HG02870 (cell line): ENCODE measurements at regions not wholly inside any gene's neighbourhood (a gene's known extent, or its start where the extent isn't known, plus 50 kb on each side); places are given as distances from the start of the nearest gene placed in this dataset.
"Not testable (repeated sequence)": the region's sequence is repeated elsewhere in the genome, so short reads cannot be mapped to it uniquely, and the experiment has no call there.

Experiments
- ATAC-seq: cut with Tn5 transposase; IDR thresholded peaks from one replicate; pipeline ENCODE4 v1.9.1; 2021; ENCODE audit warnings: mild to moderate bottlenecking, moderate library complexity; ENCODE audit not compliant: unreplicated experiment

DNA sequence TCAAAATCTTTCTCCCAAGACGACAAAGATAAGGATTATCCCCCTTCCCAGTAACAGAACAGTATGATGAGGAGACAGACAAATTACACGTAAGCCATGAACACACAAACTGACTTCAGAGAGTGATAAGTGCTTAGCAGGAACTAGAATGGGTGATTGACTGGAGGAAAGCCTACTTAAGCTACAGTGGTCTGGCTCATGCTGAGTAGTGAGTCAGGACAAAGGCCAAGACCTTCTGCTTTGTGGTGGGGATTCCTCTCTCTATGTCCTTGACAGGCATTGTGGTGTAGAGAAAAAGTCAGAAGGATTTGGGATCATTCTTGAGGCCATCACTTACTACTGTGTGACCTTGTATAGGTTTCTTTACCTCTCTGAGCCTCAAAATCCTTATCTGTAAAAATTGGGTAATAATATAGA, 381.9 kb upstream of the CCL2 start:
- ATAC-seq = no peak

DNA sequence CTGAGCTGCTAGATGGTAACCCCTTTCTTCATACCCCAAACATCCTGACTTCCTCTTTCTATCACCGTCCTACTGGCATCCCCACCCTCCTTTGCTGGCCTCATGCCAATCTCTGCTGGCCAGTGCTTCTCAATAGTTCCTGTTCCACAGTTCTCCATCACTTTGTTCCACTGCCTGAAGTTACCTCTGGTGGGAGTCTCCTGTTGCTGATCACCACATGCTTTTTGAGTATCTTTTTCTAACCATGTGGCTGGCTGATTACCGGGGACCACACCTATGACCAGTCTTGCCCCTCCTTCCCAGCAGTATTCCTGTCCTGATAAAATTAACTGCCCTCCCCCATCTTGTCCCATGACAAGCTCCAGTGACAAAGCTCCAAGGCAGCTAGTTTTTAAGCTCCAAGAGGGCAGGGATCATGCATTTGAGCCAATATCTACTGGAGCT, 380.4 kb upstream of the CCL2 start:
- ATAC-seq = no peak

DNA sequence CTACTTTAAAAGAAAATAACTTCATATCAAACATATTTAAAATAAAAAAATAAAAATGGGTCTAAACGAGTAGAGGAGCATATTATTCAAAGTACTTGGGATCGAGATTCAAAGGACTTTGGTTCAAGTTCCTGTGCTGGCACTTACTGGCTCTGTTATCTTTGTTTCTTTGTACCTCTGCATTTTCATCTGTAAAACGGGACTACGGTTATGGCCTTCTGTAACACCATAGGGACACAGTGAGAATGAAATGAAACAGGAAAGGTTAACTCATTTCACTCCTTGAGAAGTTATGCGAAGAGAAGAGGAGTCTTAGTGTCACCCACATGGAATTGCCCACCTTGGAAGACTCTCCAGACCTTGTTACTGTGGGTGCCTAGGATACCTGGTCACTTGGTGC, 379.1 kb upstream of the CCL2 start:
- ATAC-seq = no peak

DNA sequence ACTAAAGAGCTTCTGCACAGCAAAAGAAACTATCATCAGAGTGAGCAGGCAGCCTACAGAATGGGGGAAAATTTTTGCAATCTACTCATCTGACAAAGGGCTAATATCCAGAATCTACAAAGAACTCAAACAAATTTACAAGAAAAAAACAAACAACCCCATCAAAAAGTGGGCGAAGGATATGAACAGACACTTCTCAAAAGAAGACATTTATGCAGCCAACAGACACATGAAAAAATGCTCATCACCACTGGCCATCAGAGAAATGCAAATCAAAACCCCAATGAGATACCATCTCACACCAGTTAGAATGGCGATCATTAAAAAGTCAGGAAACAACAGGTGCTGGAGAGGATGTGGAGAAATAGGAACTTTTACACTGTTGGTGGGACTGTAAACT, 372.8 kb upstream of the CCL2 start:
- ATAC-seq = not testable (repeated sequence)

DNA sequence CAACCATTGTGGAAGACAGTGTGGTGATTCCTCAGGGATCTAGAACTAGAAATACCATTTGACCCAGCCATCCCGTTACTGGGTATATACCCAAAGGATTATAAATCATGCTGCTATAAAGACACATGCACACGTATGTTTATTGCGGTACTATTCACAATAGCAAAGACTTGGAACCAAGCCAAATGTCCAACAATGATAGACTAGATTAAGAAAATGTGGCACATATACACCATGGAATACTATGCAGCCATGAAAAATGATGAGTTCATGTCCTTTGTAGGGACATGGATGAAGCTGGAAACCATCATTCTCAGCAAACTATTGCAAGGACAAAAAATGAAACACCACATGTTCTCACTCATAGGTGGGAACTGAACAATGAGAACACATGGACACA, 372.4 kb upstream of the CCL2 start:
- not testable (repeated sequence) for ATAC-seq

DNA sequence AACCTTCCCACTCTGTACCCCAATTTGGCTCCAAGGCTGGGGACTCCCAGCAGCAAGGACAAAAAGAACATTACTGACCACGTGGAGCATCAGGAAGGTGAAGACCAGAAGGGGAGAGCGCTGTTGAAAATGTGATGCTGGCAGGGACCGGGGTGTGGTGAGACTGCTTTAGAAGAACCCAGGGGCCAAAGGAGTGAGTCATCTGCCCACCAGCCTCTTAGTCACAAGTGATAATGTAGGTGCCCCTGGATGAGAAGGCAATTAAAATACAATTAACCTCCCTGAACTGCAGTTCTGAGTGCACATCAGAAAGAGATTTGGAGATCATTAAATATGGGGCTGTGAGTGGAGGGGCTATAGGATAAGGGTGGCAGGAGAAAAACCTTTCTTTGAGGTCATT, 366.6 kb upstream of the CCL2 start:
- no peak for ATAC-seq

DNA sequence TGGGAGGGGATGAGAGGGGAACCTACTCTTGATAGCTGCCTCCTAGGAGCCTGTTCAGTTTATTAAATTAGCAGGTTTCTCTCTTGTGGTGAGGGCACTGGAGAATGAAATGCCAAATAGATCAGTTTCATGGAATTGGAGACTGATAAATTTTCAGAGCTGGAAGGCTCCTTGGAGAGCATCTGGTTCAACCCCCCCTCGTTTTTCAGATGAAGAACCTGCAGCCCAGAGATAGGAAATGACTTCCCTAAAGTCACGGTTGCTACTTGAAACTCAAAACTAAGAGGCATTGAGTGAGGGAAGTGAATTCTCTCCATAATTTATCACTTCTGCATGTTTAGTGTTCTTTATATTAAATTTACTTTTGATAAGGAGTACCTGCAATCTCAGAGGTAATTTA, 366.0 kb upstream of the CCL2 start:
- no peak for ATAC-seq

DNA sequence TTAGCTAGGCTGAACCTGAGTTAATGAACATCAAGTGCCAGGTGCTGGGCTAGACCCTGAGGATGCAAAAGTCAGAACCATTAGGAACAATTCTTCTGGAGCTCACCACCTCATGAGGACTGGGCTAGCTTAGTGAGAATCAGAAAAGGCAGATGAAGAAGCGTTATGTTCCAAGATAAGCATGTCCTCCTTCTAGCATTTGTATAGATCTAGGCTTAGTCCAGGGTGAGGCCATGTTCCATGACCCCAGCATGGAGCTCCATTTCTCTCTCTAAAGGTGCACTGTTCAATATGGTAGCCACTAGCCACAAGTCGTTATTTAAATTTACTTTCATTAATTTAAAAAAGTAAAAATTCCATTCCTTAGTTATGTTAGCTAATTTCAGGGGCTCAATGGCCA, 365.3 kb upstream of the CCL2 start:
- no peak for ATAC-seq

DNA sequence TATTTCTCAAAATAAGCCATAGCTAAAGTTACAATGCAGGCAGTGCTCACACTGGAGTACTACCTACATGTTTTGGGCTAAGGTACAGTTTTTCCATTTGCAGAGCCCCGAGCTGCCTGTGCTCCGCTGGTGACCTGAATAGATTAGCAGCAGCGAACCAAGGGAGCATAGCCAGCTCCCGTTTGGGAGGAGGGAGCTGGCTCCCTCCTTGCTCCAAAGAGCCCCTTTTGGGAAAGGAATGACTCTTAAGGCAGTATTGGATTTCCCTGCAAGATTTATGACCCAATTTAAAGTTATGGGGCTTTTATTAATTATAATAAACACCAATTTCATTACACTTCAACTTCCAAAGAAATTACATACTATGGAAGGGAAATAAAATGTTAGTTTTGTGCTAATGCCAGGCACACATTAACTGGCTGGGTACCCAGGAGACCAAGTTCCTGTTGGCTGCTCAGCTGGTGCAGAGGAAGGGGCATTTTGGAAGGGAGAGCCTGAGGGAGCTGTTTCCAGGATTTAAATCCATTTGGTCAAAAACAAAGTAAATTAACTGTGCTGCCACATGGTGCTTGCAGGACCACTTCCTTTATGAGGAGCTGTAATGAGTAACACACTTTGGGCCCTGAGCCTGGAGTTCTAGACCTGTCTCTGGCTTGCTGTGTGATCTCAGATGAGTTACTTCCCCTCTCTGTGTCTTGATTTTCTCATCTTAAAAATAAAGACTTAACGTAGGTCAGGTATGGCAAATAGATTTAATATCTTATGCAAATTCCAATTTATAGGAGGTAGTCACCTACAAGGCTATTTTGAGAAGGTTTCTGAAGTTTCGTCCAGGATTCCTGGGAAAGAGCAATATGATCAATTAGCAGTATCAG, 362.1 kb upstream of the CCL2 start:
- ATAC-seq = no peak

DNA sequence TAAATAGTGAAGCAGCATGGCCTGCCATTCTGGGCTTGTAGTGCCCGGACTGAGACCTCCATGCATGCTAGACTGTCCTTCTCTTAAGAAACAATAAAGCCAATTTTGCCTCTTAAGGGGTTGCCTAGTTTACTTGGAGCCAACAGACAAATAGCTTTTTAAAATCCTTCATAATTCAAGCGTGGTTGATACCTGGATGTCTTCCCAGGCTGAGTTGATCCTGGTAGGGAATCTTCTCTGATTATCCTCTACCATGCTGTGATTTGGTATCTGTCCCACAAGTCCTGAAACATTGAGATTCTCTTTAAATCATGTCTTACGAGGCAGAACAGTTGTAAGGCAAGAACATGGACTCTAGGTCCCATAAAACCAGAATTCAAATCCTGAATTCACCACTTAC, 359.6 kb upstream of the CCL2 start:
- no peak for ATAC-seq

DNA sequence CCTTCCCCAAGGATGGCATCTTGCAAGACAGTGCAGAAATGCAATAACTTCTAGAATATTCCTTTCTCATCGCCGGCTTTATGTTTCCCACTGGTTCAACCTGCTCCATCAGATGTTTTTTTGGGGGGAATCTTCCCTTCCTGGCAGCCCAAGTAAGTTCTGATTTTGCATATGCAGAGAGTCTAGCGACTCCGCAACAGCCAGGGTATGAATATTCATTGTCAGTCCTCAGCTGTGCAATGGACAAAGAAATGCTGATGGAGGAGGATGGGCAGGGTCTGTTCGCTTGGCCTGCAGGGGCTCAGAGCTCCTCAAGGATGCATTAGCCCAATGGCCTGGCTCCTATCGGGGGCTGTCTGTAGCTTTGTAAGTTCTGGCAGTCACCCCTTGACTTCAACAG, 358.8 kb upstream of the CCL2 start:
- ATAC-seq = no peak

DNA sequence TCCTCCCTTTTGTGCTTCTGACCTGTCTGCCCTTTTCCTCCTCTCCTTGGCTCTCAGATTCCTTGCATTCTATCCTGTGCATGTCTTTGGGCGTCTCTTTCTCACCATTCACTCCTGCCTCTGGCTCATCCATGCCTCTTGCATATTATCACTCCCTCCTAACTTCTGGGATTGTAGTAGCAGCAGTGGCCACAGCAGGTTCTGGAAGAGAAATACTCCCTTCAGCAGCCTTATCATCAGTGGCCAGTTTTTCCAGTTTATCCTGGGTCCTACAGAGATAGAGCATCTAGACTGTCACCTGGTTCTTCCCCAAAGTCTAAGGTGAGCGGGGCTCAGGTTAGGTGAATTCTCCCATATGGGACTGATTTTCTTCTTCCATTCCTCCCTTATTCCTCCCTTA, 354.0 kb upstream of the CCL2 start:
- ATAC-seq = no peak

DNA sequence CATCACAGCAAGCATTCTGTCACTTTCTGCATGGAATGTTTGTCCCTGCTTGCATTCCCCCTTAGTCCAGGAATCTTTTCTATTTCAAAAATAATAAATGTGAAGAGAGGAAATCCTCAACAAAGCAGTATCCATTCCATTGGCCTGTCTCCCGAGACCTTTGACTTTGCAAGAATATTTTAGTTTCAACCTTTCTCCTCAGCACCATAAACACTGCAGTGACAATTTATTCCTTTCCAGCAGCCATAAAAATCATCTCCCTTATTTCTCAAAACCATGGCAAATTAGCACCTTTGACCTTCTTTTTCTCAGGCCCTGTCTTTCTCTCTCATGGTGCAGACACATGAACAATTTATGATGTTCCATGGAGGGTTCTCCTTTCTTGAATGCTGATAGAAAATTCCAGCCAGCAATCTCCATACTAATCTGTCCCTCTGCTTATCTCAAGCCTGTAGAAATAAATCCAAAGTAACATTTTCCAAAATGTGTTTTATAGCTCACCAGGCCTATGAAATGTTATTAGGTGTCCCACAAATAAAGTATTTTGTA, 352.1 kb upstream of the CCL2 start:
- no peak for ATAC-seq

DNA sequence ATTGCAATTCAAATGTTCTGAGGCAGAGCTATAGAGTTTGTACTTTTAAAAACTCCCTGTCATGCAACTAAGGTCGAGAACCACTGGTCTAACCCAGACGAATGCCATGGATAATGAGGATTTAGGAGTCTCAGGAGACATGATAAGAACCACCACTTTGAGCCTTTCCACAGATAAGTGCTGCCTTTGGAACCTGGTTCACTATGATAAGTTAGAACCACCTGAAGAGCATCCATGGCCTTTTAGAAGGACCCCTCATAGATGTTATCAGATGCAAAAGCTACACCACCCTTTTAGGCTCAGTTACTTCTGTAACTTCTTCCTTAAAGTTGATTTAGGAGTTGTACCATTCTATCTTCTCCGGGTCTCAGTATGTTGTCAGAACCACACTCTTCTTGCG, 350.6 kb upstream of the CCL2 start:
- no peak for ATAC-seq

DNA sequence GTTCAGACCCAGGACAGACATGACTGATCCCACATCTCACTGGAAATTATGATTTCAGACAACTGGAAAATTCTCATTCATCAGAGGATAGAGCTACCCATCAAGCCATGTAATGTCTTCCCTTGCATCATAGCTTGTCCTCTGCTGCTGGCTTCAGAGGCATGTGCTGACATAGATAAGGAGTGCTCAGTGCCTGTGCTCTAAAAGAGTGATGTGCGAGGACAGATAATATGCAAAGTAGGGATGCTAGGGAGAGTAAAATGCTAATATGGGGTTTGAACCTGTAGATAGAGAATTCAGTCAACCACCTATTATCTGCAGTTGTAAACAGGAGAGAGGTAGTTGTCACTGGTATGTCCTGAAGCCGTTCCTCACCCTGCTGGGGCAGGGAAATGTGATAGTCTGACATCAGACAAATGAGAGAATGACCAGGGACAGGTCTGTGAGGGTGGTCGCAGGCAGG, 349.7 kb upstream of the CCL2 start:
- ATAC-seq = no peak

DNA sequence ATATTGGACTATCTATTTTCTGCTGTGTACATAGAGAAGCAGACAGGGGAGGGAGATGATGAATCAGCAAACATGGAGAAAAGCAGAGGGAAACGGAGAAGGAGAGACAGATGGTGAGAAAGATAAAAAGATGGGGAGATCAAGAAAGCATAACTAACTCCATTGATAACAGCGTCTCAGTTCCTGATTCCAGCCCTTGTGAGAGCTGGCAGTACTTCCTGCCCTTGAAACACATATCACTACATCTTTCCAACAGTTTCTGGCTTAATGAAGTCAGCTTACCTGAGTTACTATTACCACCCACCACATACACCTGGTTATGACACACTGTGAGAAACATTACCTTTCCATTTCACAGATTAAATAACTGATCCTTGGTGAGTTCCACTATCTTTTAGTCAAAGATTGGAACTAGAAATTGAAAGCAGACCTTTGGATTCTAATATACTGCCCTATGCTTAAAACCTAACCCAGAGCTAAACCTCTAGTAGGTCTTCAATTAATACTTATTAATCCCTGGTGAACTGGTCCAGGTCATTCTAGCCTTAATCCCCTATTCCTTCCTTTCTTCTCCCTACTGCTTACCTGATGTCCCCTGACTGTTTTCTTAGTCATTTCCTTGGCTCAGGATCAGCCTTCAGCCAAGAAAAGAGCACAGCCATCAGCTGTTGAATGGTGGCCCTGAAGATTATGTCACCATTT, 346.6 kb upstream of the CCL2 start:
- no peak for ATAC-seq

DNA sequence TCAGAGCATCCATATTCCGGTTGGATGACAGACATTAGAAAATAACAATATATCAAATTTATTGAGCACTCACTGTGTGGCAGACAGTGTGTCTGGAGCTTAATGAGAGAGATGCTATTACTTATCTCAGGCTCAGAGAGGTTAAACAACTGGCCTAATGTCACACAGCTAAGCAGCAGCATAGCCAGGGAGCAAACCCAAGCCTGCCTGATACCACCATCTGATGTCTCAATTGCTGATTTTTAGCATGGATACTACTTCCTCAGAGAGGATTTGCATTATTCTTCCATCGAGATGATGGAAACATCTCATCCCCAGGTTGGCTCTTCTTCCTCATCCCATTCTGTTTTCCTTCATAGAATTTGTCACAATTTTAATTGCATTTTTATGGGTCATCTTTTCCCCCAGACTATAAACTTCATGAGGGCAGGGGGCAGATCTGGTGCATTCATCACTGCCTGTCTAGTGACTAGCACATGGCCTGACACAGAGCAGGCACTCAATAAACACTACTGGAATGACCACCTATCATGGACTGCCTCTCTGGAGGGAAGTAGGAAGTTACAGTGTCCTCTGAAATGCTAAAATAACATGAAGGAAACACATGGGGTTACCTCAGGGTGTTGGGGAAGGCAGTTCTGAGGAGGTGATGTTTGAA, 344.8 kb upstream of the CCL2 start:
- ATAC-seq = no peak

DNA sequence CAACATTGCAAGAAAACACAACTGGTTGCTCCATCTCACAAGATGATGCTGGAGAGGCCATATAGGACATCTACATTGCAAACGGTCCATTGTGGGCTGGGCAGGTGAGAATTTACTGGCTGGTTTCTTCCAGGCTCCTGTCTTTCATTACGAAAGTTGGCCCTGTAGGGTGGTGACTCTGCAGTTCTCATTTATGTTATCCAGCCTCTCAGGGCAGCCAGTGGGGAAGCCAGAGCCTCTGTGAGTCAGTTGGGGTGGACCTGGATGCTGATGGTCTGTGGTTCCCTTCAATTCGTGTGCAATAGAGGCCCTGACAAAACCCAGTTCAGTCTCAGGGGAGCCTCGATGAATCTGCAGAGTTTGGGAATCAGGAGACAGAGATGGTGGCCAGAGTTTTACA, 341.0 kb upstream of the CCL2 start:
- no peak for ATAC-seq

DNA sequence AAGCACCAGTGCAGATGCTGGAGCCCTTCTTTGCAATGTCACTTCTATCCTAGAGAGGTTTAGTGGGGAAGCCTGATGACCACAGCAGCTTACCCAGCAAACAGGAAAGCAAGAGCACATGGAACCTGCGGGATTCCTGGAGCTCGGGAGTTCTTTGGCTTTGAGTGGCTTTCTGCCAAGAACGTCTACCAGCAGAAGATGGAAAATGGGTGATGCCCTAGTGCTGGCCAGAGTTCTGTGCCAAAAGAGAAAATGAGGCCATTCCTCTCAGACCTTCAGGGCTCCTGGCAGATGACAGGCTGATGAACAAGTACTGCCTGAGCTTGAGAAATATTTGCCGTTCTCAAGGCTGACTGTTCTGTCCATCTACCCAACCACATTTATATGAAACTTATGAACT, 332.1 kb upstream of the CCL2 start:
- ATAC-seq = no peak

DNA sequence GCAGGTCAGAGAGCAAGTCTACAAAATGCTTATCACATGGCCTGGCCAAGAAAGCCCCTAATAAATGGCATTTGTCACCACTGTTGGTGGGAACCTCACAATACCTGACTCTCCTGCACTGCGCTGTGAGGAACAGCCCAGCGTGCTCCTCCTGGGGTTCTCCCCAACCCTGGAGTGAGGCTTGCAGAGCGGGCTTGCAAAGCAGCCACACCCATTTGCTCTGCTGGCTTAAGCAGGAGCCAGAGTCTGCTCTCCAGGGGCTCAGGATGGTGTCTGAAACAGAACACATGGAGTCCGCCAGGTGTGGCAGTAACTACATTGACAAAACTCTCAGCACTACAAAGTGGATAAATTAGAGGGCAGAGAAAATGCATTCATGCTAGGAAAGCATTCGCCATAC, 331.0 kb upstream of the CCL2 start:
- no peak for ATAC-seq

DNA sequence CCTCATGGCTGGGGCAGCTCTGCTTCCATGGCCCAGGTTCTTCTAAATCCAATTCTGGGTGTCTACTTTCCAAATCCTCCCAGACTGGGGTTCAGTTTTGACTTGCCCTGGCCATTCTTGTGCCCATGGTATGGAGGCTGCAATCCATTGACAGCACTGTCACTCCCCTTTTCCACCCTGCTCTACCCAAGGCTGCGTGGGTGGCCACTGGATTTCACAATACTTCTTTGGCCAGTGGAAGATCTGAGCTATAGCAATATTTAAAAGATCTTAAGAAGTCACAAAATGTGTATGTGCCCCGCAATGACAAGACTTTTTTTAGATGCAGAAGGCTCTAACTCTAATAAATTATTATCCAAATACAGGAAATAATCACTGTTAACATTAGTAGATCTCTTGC, 329.4 kb upstream of the CCL2 start:
- ATAC-seq = no peak

DNA sequence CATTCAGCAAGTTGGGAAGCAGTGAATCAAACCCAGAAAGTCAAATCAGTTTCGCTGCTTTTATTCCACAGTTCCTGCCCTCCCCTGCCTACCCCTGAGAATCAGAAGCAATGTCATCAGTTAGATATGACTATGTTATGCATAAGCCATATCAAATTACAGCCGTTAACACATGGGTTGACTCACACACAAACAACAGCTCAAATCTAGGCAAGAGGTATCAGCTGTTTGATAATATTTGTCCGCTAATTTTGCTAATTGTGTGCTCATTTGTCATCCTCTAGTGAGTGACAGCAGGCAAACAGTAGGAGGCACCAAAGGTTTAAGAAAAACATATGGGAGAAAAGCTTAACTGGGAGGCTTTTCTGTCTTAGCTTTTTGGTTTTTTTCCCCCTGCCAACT, 327.4 kb upstream of the CCL2 start:
- no peak for ATAC-seq
